Sigmoid colon (tissue), 4 donors: ENCODE measurements at regions not wholly inside any gene's neighbourhood (a gene's known extent, or its start where the extent isn't known, plus 50 kb on each side); places are given as distances from the start of the nearest gene placed in this dataset.

Experiments
- EP300 ChIP-seq, 4 donors: sonication (generic); formaldehyde crosslinking; IDR thresholded peaks; one replicate each; pipeline ENCODE4 v1.6.1; 2017; ENCODE audit warnings: antibody characterized with exemption in 4 of 4
- POLR2A ChIP-seq, 2 donors: fragments of 450-650 bp; IDR thresholded peaks; one replicate each; pipeline ENCODE4 v1.6.1; 2016; ENCODE audit warnings: antibody characterized with exemption in 2 of 2, mild to moderate bottlenecking in 2 of 2, moderate library complexity in 2 of 2
- POLR2AphosphoS5 ChIP-seq, 4 donors: sonication (generic); formaldehyde crosslinking; IDR thresholded peaks; one replicate each; pipeline ENCODE4 v1.6.1; 2017; ENCODE audit warnings: antibody characterized with exemption in 4 of 4
- TF ChIP-seq, protein P1 (sequence below), 4 experiments: fragments of 450-650 bp in 3 of 4; fragments of 200-600 bp in 1 of 4; IDR thresholded peaks; one replicate each; pipeline ENCODE4 v1.5.1; 2016 to 2019; ENCODE audit warnings: antibody characterized with exemption in 4 of 4, mild to moderate bottlenecking in 3 of 4, moderate library complexity in 2 of 4

GRCh38 chr5:114790403-114790792 is 379.3 kb downstream of the TRIM36 start:
- TF ChIP-seq POLR2A (IDR thresholded peaks at IDR 0.05): no peak
- TF ChIP-seq, protein P1, sequence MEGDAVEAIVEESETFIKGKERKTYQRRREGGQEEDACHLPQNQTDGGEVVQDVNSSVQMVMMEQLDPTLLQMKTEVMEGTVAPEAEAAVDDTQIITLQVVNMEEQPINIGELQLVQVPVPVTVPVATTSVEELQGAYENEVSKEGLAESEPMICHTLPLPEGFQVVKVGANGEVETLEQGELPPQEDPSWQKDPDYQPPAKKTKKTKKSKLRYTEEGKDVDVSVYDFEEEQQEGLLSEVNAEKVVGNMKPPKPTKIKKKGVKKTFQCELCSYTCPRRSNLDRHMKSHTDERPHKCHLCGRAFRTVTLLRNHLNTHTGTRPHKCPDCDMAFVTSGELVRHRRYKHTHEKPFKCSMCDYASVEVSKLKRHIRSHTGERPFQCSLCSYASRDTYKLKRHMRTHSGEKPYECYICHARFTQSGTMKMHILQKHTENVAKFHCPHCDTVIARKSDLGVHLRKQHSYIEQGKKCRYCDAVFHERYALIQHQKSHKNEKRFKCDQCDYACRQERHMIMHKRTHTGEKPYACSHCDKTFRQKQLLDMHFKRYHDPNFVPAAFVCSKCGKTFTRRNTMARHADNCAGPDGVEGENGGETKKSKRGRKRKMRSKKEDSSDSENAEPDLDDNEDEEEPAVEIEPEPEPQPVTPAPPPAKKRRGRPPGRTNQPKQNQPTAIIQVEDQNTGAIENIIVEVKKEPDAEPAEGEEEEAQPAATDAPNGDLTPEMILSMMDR (IDR thresholded peaks at IDR 0.05): no peak
- no peak for TF ChIP-seq POLR2AphosphoS5 (IDR thresholded peaks at IDR 0.05)
- no peak for TF ChIP-seq EP300 (IDR thresholded peaks at IDR 0.05)
